Right hindlimb (tissue), 1 donor: ENCODE measurements at regions not wholly inside any gene's neighbourhood (a gene's known extent, or its start where the extent isn't known, plus 50 kb on each side); places are given as distances from the start of the nearest gene placed in this dataset.

Source experiments
- DNase-seq: peaks from one replicate; pipeline ENCODE4 v3.0.0-alpha.2; 2018

GRCh38 chr9:109830545-109830944 is 50.5 kb downstream of the PALM2AKAP2 start:
- DNase-seq: no peak

- DNase-seq: peak; percentile 55
Observed at GRCh38 chr9:109831998-109832658, 52.1 kb downstream of the PALM2AKAP2 start.

- DNase-seq: no peak
Observed at GRCh38 chr9:109834855-109835254, 54.9 kb downstream of the PALM2AKAP2 start.

GRCh38 chr9:109843641-109844040 is 63.6 kb downstream of the PALM2AKAP2 start:
- DNase-seq: peak; percentile 91

GRCh38 chr9:109845226-109845625 is 65.2 kb downstream of the PALM2AKAP2 start:
- no peak for DNase-seq

- DNase-seq: no peak
Observed at GRCh38 chr9:109846776-109847175, 66.8 kb downstream of the PALM2AKAP2 start.

GRCh38 chr9:109852556-109852955 is 72.6 kb downstream of the PALM2AKAP2 start:
- DNase-seq: no peak

- no peak for DNase-seq
Observed at GRCh38 chr9:109855540-109855939, 75.5 kb downstream of the PALM2AKAP2 start.

- DNase-seq: peak; percentile 64
Observed at GRCh38 chr9:109856785-109857184, 76.8 kb downstream of the PALM2AKAP2 start.

GRCh38 chr9:109857336-109857735 is 77.3 kb downstream of the PALM2AKAP2 start:
- DNase-seq: peak; percentile 60

- no peak for DNase-seq
Observed at GRCh38 chr9:109859447-109859846, 79.4 kb downstream of the PALM2AKAP2 start.

GRCh38 chr9:109860521-109860920 is 80.5 kb downstream of the PALM2AKAP2 start:
- no peak for DNase-seq

- DNase-seq: peak; percentile 82
Observed at GRCh38 chr9:109861499-109861898, 81.5 kb downstream of the PALM2AKAP2 start.

- no peak for DNase-seq
Observed at GRCh38 chr9:109861918-109862317, 81.9 kb downstream of the PALM2AKAP2 start.

- no peak for DNase-seq
Observed at GRCh38 chr9:109862452-109862851, 82.5 kb downstream of the PALM2AKAP2 start.

- no peak for DNase-seq
Observed at GRCh38 chr9:109863961-109864360, 84.0 kb downstream of the PALM2AKAP2 start.

- DNase-seq: no peak
Observed at GRCh38 chr9:109865521-109865920, 85.5 kb downstream of the PALM2AKAP2 start.

- no peak for DNase-seq
Observed at GRCh38 chr9:109868207-109868606, 88.2 kb downstream of the PALM2AKAP2 start.

- no peak for DNase-seq
Observed at GRCh38 chr9:109868722-109869121, 88.7 kb downstream of the PALM2AKAP2 start.

- no peak for DNase-seq
Observed at GRCh38 chr9:109870365-109870764, 90.4 kb downstream of the PALM2AKAP2 start.

GRCh38 chr9:109872901-109873300 is 92.9 kb downstream of the PALM2AKAP2 start:
- no peak for DNase-seq

- DNase-seq: no peak
Observed at GRCh38 chr9:109875495-109876129, 95.6 kb downstream of the PALM2AKAP2 start.

GRCh38 chr9:109880276-109881169 is 100.5 kb downstream of the PALM2AKAP2 start:
- DNase-seq: no peak

GRCh38 chr9:109883623-109884022 is 103.6 kb downstream of the PALM2AKAP2 start:
- DNase-seq: no peak
